HG03342 (cell line): ENCODE measurements at regions not wholly inside any gene's neighbourhood (a gene's known extent, or its start where the extent isn't known, plus 50 kb on each side); places are given as distances from the start of the nearest gene placed in this dataset.

Experiments used
- ATAC-seq: cut with Tn5 transposase; IDR thresholded peaks from one replicate; pipeline ENCODE4 v1.9.1; 2021; ENCODE audit warnings: mild to moderate bottlenecking, moderate library complexity; ENCODE audit not compliant: unreplicated experiment

DNA sequence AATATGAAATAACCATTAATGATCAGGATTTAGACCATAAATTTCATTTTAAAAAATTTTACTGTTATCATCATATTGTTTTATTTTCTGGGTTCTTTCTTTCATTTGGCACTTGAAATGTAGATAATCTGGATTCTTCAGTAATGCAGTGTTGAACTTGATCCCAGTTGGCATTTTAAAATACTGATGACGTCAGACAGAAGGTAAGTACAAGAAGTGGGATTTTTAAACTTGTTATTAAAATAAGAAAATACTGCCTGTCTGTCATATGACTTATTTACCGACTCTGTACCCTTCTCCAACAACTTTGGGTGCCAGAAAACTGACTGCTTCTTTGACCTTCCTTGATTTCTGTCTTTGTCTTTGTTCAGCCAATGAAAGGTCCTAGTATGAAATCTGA, 415.1 kb upstream of the NEGR1 start:
- no peak for ATAC-seq

DNA sequence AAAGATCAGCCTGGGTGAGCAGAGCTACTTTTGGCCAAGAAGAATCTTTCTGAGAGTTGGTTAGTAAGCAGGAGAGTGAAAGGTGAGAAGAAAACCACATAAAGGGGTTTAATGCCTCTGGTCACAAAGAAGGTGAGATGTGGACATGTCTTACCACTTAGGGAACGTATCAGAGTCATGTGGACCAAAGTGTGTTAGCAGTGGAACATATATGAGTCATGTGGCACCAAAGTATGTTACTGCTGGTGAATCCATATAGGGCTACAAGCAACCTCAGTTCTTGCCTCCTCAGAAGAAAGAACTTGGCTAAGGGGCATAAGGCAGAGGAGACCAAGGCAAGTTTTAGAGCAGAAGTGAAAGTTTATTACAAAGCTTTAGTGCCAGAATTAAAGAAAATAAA, 411.6 kb upstream of the NEGR1 start:
- ATAC-seq = no peak

DNA sequence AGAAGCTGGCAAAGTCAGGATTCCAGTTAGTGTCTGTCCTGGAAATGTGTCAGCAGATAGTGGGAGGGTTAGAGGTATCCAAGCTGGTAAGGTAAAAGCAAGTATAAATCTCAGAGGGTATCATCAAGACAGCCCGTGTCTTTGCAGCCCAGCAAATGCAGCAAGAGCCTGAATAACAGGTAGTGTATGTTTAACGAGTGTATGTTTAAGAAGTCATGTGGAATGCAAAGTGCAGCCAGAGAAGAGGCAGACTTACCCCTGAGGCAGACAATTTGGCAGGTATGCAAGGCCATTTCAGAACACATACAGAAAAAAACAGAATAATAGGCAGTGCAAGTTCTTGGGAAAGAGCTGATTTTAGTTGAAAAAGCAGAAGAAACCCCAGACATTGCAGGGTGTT, 411.0 kb upstream of the NEGR1 start:
- ATAC-seq = no peak

DNA sequence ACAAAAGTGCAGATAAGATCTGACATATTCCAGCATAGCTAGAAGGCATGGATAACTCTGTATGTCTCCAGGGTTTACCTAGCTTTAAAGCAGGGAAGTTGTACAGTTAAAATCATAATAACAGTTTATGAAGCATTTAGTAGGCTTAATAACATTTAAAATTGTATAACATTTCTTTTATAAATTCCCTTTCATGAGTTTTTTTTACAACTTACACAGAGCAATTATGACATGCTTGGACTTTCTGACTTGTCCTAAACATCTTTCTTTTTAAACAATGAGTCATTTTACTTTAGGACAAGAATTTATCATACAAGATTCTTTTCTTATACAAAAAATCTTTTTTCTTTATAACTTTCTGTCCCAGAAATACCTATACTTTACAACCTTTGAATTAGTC, 408.5 kb upstream of the NEGR1 start:
- ATAC-seq = no peak

DNA sequence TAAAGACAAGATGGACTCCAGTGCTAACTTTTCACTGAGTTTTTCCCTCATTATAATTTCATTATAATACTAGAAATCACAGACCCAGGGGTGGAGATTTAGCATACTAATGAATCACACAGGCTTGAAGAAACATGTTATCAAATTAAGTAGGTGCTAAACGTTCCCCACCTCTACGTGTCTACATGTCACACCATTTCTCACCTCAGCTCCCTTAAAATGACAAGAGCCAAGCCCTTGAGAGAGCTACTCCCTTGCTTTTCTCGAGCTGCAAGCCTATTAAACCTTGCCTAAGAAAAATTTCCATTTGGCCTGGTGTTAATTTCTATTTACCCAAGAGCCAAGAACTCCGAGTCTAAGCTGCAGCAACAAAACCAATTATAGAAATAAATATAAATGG, 396.3 kb upstream of the NEGR1 start:
- ATAC-seq = no peak

DNA sequence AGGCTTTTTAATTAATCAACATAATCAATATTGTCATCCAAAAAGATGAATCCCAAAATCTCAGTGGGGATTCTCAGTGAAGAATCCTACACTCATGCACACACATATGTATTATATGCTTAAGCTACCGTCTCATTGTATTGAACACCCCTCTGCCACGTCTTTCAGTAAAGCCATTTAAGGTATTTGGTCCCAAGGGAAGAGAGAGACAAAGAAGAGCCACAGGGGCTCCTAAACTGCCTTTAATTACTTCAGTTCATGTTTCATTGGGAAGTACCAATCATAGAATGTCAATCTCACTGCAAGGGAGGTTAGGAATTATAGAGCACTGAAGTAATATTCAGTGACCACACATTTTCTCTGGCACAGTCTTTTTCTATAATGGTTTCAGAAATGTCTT, 388.6 kb upstream of the NEGR1 start:
- ATAC-seq = no peak

DNA sequence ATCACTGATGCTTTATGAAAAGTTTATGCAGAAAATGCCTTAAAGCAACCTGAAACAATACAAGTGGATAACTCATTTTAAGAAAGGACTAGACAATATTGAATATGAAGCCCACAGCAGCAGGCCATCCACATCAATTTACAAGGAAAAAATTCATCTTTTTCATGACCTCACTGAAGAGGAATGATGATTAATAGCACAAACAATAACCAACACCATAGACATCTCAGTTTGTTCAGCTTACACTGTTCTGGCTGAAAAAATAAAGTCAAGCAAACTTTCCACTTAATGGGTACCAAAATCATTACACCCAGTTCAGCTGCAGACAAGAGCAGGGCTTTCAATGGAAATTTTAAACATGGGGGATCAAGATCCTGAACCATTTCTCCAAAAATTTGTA, 380.6 kb upstream of the NEGR1 start:
- ATAC-seq = no peak

DNA sequence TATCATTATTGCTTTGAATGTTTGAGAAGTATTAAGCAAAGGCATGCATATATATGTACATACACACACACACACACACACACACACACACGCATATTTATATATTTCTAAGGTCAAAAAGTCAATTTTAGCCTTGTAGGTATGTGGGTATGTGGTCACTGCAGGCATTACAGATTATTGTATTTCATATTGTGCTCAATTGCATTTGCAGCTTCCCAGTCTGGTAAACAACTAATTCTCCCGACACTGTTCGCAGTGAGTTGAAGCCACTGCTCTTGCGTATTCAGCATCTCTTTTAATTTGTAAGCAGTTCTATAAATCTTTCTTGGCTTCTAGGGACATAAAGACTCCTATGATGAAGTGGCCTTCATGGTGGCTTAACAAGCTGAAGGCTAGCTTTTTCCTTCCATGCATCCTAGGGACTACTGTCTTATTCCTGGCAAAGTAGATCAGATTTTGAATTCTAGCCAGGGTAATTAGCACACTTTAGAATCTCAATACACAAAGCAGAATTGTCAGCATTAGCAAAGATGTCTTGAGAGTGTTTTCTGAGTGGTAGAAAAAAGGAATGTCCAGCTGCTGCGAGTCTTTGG, 368.6 kb upstream of the NEGR1 start:
- no peak for ATAC-seq

DNA sequence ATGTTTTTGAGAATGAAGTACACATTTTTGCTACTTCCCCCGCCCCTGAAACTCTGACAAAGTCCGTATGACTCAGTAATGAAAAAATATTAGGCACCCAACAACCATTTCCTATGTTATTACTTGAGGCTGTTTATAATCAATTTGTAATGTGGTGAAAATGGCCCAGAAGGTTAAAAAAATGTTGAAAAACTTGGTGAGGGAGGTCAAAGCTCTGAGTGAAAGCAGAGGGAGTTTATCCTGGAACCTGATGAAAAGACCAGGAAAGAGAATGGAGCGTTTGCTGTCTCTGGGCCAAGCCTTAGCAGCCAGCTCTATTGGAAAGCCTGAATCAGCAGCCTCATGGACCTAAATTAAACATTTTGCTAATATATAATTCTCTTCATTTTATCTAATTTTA, 367.7 kb upstream of the NEGR1 start:
- ATAC-seq = no peak

DNA sequence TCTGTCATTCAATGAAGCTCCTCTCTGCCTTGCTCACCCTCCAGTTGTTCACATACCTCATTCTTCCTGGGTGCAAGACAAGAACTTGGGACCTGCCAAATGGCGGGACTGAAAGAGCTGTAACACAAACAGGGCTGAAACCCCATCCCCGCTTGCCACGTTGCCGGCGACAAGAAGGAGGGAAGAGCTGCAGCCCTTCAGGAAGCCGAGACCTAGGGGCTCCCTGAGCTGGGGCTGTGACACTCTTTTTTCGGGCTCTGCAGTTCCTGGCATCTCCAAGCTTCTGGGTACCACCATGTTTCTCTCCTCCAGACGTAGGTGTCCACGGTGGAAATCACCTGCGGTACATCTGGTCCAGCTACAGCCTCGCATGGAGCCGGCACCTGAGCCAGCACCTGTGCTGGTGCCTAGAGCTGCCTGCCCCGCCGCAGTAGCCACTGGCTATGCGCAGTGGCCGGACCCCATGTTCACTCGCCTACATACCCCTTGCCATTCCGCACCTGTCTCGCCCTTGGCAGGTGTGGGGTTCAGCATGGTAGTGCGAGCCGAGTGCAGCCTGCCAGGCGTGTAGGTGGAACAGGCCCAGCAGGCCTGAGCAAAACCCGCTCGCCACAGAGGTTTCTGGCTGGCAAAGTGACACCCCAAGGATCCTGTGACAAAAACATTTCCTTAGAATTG, 367.0 kb upstream of the NEGR1 start:
- no peak for ATAC-seq

DNA sequence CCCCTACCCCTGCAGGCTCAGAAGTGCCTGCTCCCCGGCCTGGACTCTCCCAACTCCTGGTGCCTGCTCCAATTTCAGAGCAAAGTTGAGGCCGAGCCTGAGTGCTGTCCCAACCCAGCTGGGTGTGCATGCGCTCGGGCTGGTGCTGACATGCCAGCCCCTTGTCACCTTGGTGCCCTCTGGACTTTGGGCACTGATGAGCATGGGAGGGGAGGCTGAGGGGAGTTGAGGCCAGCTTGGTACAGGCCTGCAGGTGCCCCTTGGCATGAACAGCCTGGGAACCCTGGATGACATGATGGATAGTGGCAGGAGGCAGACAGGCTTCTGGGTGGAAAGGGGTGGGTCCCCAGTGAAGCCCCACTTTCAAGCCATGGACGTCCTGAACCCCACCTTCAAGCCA, 366.1 kb upstream of the NEGR1 start:
- no peak for ATAC-seq

DNA sequence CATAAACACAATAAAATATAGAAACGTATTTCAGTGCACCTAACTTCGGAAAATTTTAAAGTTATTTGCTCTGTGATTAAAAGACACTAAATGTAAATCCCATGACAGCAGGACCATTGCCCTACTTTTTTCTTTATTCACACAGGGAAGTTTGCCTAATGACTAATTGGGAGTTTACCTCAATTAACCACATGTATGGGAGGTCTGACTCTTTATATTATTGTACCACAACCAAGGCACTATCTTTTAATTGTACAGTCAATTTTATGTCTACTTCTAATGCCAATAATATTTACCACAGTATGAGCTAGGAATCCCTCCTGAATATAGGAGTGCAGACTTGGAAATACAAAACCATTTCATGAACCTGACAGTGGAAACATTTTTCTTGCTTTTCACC, 360.8 kb upstream of the NEGR1 start:
- ATAC-seq = no peak

DNA sequence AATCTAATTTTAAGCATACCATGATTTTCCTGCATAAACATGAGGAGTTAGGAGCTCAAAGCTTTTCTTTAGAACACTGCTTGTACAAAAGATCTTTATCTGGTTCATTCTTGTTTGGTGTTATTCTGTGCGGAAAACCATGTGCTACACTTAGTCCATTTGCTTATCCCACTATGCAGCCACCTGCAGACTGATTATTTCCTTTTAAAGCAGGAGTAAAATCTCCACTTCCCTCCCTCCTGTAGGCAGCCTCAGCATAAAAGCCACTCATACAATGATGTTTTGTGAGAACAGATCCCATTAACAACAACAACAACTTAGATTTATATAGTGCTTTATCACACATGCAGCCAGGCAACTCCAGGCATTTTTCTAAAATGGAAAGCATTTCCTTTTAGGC, 355.3 kb upstream of the NEGR1 start:
- ATAC-seq = no peak

DNA sequence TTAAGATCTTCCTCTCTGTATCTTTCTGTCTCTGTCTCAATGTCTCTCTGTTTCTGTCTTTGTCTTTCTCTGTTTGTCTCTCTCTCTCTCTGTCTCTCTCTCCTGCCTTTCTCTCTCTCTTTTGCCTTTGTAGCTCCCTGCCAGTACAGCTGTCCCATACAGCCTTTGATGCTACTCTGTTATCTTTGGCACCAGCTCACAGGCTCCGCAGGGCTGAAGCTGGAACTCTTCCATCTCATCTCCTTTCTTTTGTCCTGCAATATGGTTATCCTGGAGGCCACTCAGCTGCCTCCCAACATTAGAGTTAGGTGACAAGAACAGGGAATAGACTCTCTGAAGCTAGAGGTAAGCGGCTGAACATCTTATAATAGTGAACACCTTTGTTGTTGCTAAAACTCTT, 354.3 kb upstream of the NEGR1 start:
- ATAC-seq = no peak

DNA sequence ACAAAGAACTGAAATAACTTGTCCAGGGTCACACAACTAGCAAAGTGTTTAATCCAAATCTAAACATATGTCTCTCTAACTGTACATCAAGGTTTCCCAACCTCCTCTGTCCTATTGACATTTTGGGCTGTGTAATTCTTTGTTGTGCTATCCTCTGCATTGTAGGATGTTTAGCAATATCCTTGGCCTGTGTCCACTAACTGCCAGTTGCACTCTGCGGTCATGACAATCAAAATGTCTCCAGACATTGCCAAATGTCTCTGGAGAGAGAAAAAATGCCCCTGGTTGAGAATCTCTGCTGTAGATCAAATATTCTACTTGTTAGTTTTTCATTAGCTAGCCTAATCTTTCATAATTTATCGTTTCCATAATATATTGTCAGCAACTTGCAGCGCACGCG, 353.4 kb upstream of the NEGR1 start:
- ATAC-seq = no peak

DNA sequence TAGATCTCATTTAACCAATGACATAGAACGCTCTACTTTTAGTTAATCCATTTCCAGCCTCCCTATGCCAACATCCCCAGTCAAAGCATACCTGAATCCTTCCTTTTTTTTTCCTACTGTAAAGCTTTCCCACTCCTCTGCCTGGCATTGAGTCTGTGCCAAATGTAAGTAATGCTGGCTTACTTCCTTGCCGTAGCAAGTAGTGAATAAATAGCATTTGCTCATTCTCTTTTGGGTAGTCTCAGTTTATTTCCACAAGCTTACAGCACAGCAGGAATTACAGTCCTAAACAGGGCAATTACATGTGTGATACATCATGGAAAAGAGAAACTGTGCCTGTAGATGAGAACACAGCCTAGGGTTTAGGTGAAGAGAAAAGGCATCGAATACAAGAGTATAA, 352.6 kb upstream of the NEGR1 start:
- no peak for ATAC-seq

DNA sequence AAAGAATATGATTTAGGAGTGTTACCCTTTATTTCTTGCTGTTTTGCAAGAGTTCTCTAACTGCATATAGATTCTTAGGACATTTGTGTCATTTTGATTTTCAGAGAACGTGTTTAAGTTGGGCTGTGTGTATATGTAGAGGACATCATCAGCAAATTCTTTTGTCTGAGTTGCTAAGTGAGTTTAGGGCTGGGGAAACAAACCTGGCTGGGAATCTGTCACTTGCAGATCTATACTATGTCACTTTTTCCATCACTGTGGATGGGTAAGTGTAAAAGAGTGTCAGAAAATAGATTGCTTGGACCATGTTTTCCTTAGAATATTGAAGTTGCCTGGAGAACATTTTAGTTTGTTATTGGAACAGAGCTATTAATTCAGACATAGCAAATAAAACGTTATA, 349.1 kb upstream of the NEGR1 start:
- no peak for ATAC-seq

DNA sequence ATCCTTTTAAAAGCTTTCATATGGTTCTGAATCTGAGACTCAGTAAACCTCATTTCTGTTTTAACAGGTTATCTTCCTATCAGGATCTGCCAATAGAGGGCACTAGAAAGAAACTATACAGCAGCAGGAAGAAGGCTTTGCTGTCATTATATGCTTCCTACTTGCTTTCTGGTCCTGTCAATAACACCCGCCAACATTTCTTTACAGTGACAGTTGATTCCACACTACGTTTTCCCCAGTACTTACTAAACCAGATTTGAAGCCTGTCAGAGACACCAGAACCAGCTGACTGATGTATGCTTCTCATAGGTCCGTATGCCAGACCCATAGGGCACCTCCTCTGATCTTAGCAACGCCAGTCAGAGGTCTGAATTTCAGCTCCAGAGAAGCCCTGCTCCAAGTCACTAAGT, 341.0 kb upstream of the NEGR1 start:
- ATAC-seq = peak; percentile 93

DNA sequence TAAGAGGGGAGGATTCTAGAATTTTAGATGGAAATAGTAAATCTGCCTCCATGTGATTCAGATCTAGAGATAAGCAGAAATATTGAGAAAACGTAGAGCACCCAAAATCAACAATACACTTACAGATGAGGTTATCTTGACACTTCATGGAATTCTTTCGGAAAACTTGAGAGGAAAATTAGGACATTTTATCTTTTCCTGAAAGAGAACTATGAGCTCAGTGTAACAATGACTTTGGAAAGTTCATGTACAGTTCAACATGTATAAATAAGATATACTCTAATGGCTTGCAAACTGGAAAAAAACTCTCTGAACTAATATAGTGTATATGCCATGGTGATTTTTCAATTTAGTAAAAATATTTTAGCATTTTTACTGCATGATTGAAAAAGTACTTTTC, 338.1 kb upstream of the NEGR1 start:
- ATAC-seq = no peak

DNA sequence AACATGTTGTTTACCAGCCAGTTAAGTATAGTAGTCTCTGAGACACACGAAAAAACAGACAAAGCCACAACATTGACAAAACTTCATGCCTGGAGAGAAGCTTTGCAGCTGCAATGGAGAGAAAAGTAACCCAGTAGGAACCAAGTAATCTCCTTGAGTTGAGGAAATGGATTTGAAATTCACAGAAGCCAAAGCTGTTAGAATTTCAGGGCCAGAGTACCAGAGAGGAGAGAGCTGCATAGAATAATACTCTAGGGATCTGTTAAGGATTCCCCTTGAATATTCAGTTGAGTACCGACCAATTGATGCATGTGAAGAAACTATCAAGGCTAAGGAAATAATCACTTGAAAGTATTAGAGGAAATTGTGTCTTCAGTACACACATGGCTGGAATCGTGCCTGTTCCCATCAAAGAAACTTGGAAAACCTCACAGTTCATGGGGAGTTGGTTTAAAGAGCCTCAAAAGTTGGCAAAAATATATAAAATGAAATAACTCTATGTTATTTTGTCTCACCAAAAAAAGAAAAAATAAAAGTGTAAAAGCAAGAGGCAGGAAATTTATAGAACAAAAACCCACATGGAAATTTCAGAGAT, 324.0 kb upstream of the NEGR1 start:
- no peak for ATAC-seq

DNA sequence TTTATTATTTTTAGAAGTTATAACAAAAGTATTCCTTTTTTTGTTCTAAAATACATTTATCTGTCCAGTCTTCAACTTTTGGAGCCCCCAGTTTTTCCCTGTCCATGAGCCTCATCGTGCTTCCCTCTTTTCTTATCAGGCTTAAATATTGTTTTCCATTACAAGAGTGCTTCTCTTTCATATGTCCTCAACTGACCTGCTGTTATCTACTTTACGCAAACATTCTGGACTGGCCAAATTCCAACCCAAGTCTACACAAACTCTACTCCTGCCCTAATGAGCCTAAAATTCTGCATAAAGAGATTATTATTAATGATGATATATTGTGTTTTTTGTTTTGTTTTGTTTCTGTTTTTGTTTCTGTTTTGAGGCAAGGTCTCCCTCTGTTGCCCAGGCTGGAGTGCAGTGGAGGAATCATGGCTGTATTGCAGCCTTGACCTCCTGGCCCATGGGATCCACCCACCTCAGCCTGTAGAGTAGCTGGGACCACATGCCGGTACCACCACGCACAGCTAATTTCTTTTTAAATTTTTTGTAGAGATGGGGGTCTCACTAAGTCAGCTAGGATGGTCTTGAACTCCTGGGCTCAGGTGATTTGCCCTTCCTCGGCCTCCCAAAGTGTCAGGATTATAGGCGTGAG, 318.8 kb upstream of the NEGR1 start:
- ATAC-seq = no peak

DNA sequence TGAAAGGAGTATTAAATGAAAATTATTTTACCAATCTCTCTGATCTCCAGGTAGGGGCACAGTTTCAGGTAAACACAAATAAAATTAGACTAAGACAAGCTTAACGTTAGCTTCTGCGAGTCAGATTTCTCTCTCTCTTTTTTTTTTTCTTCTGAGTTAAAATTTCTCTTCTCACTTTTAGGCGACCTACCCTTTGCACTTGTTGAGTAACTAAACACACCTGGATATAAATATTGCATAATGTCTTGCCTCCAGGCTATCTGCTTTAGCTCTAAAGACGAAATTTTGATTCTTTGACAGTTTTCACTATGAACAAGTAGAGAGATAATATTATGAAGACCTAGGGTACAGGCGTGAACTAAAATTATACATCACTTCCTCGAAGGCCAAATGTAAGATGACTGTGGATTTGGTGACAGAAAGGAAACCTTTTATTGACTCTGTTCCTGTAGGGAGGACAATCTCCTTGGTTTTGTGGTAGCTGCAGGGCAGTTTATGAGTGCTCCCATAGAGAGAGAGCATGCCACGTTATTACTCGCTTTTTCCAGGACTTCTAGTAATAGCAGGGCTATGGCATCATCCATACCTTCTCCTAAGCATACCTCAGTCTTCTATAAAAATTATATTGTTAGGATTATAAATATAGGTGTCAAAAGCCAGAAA, 303.8 kb upstream of the NEGR1 start:
- no peak for ATAC-seq
